NCI-H748 treated with DMSO at 0.1 percent for 48 hours (cell line): ENCODE measurements at regions not wholly inside any gene's neighbourhood (a gene's known extent, or its start where the extent isn't known, plus 50 kb on each side); places are given as distances from the start of the nearest gene placed in this dataset.
"Not testable (repeated sequence)": the region's sequence is repeated elsewhere in the genome, so short reads cannot be mapped to it uniquely, and the experiment has no call there.

ENCODE experiments used
- DNase-seq: peaks from one replicate; lab custom pipeline; 2025; lab: John Stamatoyannopoulos, UW

DNA sequence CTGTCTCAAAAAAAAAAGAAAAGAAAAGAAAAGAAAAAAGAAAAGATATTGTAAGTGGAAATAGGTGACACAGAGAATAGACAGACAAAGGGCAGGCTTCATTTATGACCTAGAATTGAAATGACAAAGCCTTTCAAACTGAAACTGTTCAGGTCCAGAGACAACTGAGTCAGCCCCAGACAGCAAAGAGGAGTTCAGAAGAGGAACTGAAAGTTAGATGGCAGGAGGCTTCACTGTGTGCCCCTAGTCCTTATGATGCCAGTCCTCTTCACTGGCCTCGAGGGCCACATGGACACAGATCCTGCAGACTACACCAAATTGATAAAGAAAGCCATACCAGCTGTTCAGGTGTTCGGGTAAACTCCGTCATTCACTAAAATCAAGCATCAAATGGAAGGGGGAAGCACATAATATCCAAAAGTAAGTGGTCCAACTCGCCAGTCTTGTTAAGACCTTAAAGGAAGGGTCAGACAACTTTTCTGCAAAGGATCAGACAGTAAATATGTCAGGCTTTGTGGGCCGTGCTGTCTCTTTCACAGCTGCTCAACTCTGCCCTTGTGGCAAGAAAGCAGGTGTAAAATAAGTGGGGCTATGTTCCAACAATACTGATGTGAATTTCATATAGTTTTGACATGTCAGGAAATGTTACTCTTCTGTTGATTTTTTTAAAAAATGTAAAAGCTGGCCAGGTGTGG lies 231.9 kb upstream of the MGAT5 start:
- no peak for DNase-seq

DNA sequence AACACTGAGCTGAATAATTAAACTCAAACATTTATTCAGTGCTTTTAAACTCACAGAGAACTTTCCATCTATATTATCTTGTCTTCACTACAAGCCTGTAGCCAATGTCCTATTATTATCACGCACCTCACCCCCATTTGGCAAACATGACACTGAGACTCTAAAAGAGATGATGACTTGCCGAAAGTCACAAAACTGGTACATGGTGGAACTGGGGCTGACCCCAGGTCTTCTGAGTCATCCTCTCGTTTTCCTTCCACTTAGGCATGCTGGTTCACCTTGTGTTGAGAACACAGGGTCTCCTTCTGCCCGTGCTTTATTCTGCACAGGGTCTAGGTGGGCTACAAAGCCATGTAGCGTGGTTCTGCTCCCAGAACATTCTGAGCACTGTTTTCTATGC lies 230.0 kb upstream of the MGAT5 start:
- no peak for DNase-seq

DNA sequence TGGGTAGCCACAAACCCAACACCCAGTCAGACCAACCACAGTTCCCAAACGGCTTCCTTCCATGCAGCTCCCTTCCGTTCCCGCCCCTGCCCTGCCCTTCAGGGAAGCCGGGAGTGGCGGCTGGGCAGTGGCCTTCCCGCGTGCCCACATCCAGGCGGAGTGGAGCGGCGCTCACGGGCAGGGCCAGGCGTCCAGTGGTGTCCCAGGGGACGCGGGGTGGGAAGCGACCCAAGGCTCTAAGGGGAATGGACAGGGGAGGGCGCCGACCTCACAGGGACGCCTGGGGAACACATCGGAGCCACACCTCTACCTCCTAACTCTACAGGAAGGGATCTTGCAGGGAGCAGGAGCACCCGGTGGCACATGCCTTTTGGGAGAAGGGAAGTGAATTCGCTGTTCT lies 225.9 kb upstream of the MGAT5 start:
- DNase-seq = no peak

DNA sequence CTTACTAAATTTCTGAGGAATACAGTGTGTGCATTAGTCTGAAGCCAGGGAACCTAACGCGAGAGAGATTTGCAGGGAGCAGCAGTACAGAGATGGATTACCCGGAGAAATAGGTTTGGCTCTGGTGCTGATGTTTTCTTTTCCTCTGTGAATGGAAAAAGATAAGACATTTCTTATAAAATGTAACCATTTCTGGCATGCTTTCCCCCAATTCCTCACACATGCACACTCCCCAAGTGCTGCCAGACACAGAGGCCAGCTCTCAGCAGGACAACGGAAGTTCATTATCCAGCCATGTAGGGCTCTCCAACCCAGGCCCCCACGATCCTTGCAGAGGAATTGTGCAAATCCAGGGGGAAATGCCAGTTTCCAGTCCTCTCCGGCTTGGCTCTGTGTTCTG lies 224.5 kb upstream of the MGAT5 start:
- DNase-seq = no peak

DNA sequence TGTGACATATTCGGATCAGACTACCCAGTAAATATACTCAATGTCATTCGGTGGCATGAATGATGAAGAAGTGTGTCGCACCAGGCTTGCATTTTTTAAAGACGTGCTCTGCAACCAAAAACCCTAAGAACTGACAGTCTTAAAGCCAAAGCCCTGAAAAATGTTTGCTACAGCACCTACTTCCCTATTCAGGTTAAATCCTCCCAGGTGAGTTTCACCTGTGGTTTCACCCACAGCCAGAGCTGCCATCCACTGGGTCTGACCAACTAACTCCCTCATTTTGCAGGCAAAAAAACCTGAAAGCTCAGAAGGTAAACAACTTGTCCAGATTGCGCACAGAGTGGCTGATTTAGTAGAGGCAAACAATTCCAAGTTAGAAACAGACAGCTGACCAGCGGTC lies 222.3 kb upstream of the MGAT5 start:
- no peak for DNase-seq

DNA sequence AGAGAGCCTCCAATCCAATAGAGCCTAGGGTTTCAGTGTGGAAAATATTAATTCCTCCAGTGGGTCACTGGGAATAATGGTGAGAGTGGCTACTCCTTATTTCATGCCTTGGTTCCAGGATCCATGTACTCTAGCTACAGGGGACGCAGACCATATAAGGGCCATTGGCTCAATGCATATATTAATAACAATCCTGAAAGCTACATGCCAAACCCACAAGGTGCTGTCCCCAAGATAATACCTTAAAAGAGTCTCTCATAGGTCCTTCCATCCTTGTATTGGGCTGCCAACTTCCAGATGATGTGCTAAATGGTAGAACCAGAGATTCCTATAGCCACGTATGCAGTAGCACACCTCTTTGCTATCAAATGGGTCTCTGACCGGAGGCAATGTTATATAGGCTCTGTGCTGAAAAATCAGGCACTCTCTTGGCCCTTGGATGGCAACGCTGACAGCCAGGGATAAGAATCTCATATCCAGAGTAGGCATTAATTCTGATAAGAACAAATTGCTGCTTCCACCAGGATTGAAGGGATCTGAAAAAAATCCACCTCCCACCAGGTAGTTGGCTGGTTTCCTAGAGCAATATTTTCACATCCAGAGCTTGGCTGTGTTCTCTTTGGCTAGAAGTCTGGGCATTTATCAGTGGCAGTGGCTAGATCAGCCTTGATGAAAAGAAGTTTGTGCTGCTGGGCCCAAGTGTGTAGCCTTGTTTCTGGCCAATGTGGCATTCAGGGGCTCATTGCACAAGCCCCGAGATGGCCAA lies 218.1 kb upstream of the MGAT5 start:
- DNase-seq = no peak

DNA sequence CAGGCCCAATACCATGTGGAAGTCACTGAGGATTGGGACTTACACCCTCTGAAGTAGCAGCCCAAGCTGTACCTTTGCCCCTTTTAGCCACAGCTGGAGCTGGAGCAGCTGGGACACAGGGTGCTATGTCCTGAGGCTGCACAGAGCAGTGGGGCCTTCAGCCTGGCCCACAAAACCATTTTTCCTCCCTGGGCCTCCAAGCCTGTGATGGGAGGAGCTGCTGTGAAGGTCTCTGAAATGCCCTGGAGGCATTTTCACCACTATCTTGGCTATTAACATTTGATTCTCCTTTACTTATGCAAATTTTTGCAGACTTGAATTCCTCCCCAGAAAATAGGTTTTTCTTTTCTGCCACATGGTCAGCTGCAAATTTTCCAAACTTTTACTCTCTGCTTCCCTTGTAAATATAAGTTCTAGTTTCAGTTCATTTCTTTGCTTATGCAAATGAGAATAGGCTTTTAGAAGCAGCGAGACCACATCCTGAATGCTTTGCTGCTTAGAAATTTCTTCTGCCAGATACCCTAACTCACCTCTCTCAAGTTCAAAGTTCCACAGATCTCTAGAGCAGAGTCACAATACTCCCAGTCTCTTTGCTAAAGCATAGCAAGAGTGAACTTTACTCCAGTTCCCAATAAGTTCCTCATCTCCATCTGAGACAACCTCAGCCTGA lies 213.8 kb upstream of the MGAT5 start:
- no peak for DNase-seq

DNA sequence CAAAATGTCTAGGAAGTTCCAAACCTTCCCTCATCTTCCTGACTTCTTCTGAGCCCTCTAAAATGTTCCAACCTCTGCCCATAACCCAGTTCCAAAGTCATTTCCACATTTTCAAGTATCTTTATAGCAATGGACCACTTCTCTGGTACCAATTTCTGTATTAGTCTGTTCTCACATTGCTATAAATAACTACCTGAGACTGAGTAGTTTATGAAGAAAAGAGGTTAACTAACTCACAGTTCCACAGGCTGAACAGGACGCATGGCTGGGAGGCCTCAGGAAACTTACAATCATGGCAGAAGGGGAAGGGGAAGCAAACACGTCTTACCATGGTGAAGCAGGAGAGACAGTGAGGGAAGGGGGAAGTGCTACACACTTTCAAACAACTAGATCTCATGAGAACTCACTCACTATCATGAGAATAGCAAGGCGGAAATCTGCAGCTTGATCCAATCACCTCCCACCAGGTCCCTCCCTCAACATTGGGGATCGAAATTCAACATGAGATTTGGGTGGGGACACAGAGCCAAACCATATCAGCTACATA lies 213.2 kb upstream of the MGAT5 start:
- not testable (repeated sequence) for DNase-seq

DNA sequence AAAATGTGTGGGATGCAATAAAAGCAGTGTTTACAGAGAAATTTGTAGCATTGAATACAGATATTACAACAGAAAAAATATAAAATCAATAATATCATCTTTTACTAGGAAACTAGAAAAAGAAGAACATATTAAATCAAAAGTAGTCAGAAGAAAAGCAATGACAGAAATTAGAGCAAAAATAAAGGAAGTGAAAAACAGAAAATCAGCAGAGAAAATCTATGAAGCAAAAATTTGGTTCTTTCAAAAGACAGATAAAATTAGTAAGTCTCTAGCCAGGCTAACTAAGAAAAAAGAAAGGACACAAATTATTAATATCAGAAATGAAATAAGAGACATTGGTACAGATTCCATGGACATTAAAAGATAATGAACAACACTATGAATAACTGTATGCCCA lies 212.0 kb upstream of the MGAT5 start:
- no peak for DNase-seq

DNA sequence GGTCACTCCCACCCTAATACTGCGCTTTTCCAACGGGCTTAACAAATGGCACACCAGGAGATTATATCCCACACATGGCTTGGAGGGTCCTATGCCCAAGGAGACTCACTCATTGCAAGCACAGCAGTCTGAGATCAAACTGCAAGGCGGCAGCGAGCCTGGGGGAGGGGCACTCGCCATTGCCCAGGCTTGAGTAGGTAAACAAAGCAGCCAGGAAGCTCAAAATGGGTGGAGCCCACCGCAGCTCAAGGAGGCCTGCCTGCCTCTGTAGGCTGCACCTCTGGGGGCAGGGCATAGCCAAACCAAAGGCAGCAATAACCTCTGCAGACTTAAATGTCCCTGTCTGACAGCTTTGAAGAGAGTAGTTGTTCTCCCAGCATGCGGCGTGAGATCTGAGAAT lies 210.8 kb upstream of the MGAT5 start:
- not testable (repeated sequence) for DNase-seq

DNA sequence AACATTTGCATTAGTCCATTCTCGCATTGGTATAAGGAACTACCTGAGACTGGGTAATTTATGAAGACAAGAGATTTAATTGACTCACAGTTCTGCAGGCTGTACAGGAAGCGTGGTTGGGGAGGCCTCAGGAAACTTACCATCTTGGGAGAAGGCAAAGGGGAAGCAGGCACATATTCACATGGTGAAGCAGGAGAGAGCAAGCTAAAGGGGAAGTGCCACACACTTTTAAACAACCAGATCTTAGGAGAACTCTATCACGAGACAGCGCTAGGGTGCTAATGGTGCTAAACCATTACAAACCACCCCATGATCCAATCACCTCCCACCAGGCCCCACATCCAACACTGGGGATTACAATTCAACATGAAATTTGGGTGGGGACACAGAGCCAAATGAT lies 201.7 kb upstream of the MGAT5 start:
- no peak for DNase-seq

DNA sequence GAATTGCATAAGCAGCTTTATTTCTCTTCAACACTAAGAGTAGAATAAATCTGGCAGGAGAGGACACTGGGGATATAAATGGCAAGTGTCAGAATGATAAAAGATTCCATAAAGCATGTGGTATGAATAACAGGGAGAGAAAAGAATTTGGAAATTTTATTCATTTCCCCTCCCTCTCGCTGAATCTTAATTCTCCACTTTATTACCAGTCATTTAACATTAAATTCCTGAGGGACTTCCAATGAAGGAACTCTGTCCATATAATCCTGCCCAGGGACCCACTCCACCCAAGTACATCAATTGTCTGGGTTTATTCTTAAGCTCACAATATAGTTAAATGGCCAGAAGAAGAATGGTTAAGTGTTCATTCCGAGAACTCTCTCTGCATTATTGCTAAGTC lies 197.7 kb upstream of the MGAT5 start:
- DNase-seq = no peak

DNA sequence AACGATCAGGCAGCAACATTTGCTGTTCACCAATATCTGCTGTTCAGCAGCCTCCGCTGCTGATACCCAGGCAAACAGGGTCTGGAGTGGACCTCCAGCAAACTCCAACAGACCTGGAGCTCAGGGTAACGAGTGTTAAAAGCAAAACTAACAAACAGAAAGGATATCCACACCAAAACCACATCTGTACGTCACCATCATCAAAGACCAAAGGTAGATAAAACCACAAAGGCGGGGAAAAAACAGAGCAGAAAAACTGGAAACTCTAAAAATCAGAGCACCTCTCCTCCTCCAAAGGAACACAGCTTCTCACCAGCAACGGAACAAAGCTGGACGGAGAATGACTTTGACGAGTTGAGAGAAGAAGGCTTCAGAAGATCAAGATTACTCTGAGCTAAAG lies 192.8 kb upstream of the MGAT5 start:
- not testable (repeated sequence) for DNase-seq

DNA sequence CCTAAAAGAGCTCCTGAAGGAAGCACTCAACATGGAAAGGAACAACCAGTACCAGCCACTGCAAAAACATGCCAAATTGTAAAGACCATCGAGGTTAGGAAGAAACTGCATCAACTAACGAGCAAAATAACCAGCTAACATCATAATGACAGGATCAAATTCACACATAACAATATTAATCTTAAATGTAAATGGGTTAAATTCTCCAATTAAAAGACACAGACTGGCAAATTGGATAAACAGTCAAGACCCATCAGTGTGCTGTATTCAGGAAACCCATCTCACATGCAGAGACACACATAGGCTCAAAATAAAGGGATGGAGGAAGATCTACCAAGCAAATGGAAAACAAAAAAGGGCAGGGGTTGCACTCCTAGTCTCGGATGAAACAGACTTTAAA lies 191.6 kb upstream of the MGAT5 start:
- DNase-seq = not testable (repeated sequence)

DNA sequence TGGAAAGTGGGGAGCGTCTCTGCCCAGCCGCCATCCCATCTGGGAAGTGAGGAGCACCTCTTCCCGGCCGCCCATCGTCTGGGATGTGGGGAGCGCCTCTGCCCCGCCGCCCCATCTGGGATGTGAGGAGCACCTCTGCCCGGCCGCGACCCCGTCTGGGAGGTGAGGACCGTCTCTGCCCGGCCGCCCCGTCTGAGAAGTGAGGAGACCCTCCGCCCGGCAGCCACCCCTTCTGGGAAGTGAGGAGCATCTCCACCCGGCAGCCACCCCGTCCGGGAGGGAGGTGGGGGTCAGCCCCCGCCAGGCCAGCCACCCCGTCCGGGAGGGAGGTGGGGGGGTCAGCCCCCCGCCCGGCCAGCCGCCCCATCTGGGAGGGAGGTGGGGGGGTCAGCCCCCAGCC lies 190.0 kb upstream of the MGAT5 start:
- DNase-seq = not testable (repeated sequence)

DNA sequence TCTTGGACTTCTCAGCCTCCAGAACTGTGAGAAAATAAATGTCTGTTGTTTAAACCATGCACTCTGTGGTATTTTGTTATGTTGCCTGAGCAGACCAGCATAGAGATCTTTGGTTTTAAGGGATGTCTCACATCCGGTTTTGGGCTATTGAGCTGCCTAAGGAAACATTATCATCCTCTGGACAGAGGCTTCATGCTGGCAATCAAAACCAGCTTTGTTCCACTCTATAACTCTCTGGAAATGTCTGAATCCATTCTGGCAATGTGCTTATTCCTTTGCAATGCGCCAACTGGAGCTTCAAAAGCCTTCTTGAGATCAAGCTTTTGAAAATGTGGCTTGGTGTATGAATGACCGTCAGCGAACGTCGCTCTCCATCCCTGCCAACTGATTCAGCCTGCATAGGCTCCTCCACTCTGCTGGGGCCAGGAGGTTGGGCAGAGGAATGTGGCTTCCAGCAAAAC lies 183.6 kb upstream of the MGAT5 start:
- no peak for DNase-seq

DNA sequence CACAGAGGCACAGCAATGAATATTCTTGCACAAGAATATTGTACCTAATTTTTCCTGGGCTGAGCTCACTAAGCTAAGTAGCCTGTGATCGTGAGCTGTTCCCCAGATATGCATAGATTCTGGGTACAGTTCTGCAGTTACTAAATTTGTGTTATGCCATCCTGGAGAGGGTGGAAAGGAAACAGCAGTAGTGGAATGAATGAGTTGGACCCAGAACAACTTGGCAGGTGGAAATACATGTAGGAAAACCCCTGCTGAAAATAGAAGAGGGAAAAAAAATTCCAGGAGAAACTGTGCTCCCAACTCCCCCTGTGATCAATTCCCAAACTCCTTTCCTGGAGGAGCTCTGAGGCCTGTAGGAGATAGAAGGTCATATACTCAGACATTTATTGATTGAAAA lies 181.5 kb upstream of the MGAT5 start:
- DNase-seq = no peak

DNA sequence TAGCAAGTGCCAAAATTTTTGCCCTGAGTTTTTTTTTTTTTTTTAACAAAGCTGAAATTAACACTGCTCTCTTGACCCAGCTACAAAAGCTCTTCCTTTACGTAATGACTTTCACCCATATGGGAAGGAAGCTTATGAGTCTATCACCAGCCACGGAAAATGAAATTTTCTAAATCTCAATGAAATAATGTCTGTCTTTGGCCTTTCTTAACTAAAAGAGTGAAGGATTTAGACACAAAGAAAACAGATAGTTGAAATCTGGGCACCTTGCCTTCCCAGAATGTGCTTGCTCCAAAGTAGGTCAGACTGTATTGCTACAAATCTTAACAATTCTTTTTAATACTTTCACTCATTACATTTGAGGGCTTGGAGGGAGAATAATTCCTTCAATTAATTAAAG lies 180.8 kb upstream of the MGAT5 start:
- DNase-seq = no peak

DNA sequence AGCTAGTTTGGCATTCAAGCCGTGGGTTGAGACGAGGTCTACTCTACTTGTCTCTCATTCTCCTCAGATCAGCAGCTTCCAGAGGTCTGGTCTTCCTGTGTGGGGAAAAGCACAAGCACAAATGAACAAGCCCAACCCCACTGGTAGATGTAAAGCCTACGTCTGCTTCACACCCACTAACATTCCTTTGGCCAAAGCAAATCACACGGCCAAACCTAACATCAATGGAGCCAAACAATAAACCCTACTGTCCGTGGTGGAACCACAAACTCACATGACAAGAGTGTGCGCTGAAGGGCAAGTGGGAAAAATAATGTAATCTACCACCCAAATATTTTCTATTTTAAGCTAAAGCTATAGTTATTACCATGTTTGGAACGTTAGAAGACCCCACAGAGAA lies 179.3 kb upstream of the MGAT5 start:
- DNase-seq = no peak

DNA sequence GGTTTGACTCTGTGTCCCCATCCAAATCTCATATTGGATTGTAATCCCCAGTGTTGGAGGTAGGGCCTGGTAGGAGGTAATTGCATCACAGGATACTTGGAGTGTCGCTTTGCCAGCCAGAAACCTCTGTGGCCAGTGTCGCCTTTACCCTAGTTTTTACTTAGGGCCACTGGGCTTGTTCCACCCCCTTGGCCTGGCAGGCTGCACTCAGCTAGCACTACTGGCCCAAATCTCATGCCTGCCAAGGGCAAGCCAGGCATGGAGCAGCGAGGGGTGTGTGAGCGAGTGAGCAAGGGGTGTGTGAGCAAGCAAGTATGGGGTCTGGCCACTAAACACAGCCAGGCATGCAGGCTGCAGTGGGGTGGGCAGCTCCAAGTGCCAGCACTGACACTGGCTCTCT lies 178.7 kb upstream of the MGAT5 start:
- DNase-seq = no peak

DNA sequence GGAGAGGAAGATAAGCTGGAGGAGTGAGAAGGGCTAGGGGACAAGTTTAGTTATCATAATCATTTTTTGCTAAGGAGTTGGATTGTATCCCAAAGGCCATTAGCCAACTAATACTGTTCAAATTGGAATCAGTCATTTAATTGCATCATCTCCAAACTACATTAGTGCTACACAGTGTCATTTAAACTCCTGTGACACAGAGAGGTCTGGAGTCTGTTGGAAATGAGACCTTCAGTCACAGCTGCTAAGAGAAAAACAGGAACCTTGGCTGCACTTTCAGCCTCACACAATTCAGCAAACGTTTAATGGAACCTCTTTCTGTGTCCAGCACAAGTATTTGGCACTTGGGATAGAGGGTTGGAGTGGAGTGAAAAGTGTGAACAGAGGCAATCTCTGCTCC lies 175.5 kb upstream of the MGAT5 start:
- DNase-seq = no peak

DNA sequence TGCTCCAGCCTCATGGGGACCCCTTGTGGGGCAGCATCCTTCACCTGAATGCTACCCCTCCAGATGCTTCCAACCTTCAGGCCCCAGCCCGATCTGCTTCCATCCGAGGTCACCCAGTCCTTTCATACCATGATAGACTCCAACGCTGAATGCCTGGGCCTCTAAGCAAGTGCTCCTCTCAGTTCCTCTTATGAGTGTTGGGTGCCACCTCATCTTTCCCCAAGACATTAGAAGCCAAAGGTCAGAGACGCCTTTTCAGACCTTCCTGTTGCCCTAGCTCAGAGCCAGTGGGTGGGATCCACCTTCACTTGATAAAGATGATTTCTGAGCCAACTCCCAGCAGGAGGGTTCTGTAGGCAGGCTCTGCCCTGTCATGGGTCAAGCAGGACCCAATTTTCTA lies 174.5 kb upstream of the MGAT5 start:
- no peak for DNase-seq
